HCT116 (cell line): ENCODE measurements at regions not wholly inside any gene's neighbourhood (a gene's known extent, or its start where the extent isn't known, plus 50 kb on each side); places are given as distances from the start of the nearest gene placed in this dataset.

ENCODE experiments used
- ATAC-seq: fragments of 200-7000 bp; cut with Tn5 transposase; 2 replicates; pipeline ENCODE4 v1.9.1; 2020; ENCODE audit warnings: mild to moderate bottlenecking, moderate library complexity
- BruUV-seq: library from RNA; stranded (reverse); fragments of 400-500 nt; replicated peaks from 2 replicates; lab custom pipeline; 2021; lab: Mats Ljungman, UMichigan
- CTCF ChIA-PET: fragments of 300-600 bp; sonication (Branson Sonifier 250); formaldehyde crosslinking; loops from one replicate; lab custom pipeline; 2021; ENCODE audit warnings: antibody characterized with exemption; lab: Charles Lee
- POLR2A ChIA-PET: fragments of 300-600, 350-600 bp; sonication (Branson Sonifier 250); formaldehyde crosslinking; loops from one replicate; lab custom pipeline; 2021; ENCODE audit warnings: antibody characterized with exemption; lab: Charles Lee
- RAD21 ChIA-PET, 2 experiments: fragments of 300-600 bp; sonication (Branson Sonifier 250); formaldehyde crosslinking; loops; one replicate each; lab custom pipeline; 2023; ENCODE audit warnings: low total read pairs in 2 of 2; ENCODE audit not compliant: uncharacterized antibody in 2 of 2, unreplicated experiment in 2 of 2, low non-redundant PET in 1 of 2; lab: Charles Lee
- DNase-seq: peaks from one replicate; pipeline ENCODE4 v3.0.0-alpha.2; 2010; ENCODE audit warnings: low read depth, low spot score
- H2AFZ ChIP-seq: fragments of 200-600 bp; shearing (Covaris generic), sonication (generic); 2 replicates; pipeline ENCODE4 v1.6.1; 2017; ENCODE audit warnings: low read depth, mixed run types, mixed read lengths, antibody characterized with exemption, low read length; ENCODE audit not compliant: poor library complexity, severe bottlenecking
- H3K27ac ChIP-seq: 2 replicates; pipeline ENCODE4 v1.5.1; 2012; ENCODE audit warnings: low read depth, low read length
- H3K27me3 ChIP-seq: fragments of 200-600 bp; sonication (generic); 2 replicates; pipeline ENCODE4 v1.6.1; 2016; ENCODE audit warnings: mixed run types, low read length, mixed read lengths; ENCODE audit not compliant: insufficient read depth
- H3K36me3 ChIP-seq, 2 experiments: fragments of 200-500 bp in 1 of 2; fragments of 200-600 bp in 1 of 2; sonication (Bioruptor generic) in 1 of 2; sonication (generic) in 1 of 2; 2 replicates each; pipeline versions ENCODE4 v1.5.1 to v1.6.1; 2014 to 2016; ENCODE audit warnings: low read length in 2 of 2, inconsistent platforms in 1 of 2, mixed read lengths in 1 of 2, mixed run types in 1 of 2; ENCODE audit not compliant: insufficient read depth in 2 of 2, control insufficient read depth in 1 of 2
- H3K4me1 ChIP-seq, 2 experiments: fragments of 200-600 bp in 1 of 2; sonication (generic) in 1 of 2; 2 replicates each; pipeline versions ENCODE4 v1.5.1 to v1.6.1; 2012 to 2017; ENCODE audit warnings: low read length in 2 of 2, inconsistent platforms in 1 of 2, mild to moderate bottlenecking in 1 of 2, mixed read lengths in 1 of 2, mixed run types in 1 of 2, moderate library complexity in 1 of 2; ENCODE audit not compliant: insufficient read depth in 2 of 2, control insufficient read depth in 1 of 2
- H3K4me2 ChIP-seq: fragments of 200-600 bp; sonication (generic); 2 replicates; pipeline ENCODE4 v1.6.1; 2017; ENCODE audit warnings: mixed run types, low read length, mixed read lengths
- H3K4me3 ChIP-seq, 2 experiments: fragments of 200-600 bp in 1 of 2; sonication (generic) in 1 of 2; replicated peaks in 1 of 2; 2 replicates each; pipeline ENCODE4 v1.5.1; 2011 to 2016; ENCODE audit warnings: low read length in 2 of 2, control low read depth in 1 of 2, low read depth in 1 of 2, mild to moderate bottlenecking in 1 of 2, mixed read lengths in 1 of 2, mixed run types in 1 of 2
- H3K79me2 ChIP-seq: fragments of 200-600 bp; sonication (generic); 2 replicates; pipeline ENCODE4 v1.6.1; 2017; ENCODE audit warnings: mild to moderate bottlenecking, mixed run types, low read length, moderate library complexity, mixed read lengths; ENCODE audit not compliant: insufficient read depth
- H3K9ac ChIP-seq: fragments of 200-600 bp; sonication (generic); 2 replicates; pipeline ENCODE4 v1.6.1; 2016; ENCODE audit warnings: low read length, mixed read lengths
- H3K9me2 ChIP-seq: fragments of 200-600 bp; sonication (generic), shearing (Covaris generic); 2 replicates; pipeline ENCODE4 v1.6.1; 2017; ENCODE audit warnings: mixed run types, mild to moderate bottlenecking, moderate library complexity; ENCODE audit not compliant: insufficient read depth
- H3K9me3 ChIP-seq, 2 experiments: fragments of 200-500 bp in 1 of 2; fragments of 200-600 bp in 1 of 2; sonication (Bioruptor generic) in 1 of 2; sonication (generic) in 1 of 2; 2 replicates each; pipeline ENCODE4 v1.6.1; 2014 to 2017; ENCODE audit warnings: low read length in 2 of 2, mixed read lengths in 2 of 2, inconsistent platforms in 1 of 2, low read depth in 1 of 2, mild to moderate bottlenecking in 1 of 2, mixed run types in 1 of 2, moderate library complexity in 1 of 2; ENCODE audit not compliant: control insufficient read depth in 1 of 2, insufficient read depth in 1 of 2
- H4K20me1 ChIP-seq: fragments of 200-600 bp; sonication (generic), shearing (Covaris generic); 2 replicates; pipeline ENCODE4 v1.6.1; 2017; ENCODE audit warnings: mixed run types, mild to moderate bottlenecking, moderate library complexity; ENCODE audit not compliant: insufficient read depth
- CBX3 ChIP-seq: IDR thresholded peaks from 2 replicates; pipeline ENCODE4 v1.6.1; 2012; ENCODE audit warnings: low read depth
- CTCF ChIP-seq, 3 experiments: fragments of 200-600 bp in 1 of 3; sonication (generic) in 1 of 3; IDR thresholded peaks in 2 of 3; conservative IDR thresholded peaks in 1 of 3; 2 replicates each; pipeline ENCODE4 v1.5.1; 2012 to 2017; ENCODE audit warnings: low read depth in 2 of 3, low read length in 2 of 3, antibody characterized with exemption in 1 of 3, borderline replicate concordance in 1 of 3, control low read depth in 1 of 3, mild to moderate bottlenecking in 1 of 3, mixed read lengths in 1 of 3, mixed run types in 1 of 3, moderate library complexity in 1 of 3; ENCODE audit not compliant: insufficient read depth in 1 of 3
- EGR1 ChIP-seq: IDR thresholded peaks from 2 replicates; pipeline ENCODE4 v1.6.1; 2012; ENCODE audit warnings: low read depth
- EZH2 ChIP-seq: fragments of 200-600 bp; sonication (generic); IDR thresholded peaks from 2 replicates; pipeline ENCODE4 v1.6.1; 2017; ENCODE audit warnings: antibody characterized with exemption, mixed run types
- EZH2phosphoT487 ChIP-seq: fragments of 200-600 bp; IDR thresholded peaks from 2 replicates; pipeline ENCODE4 v1.6.1; 2018; ENCODE audit warnings: antibody characterized with exemption, borderline replicate concordance
- JUND ChIP-seq: IDR thresholded peaks from 2 replicates; pipeline ENCODE4 v1.6.1; 2012
- POLR2A ChIP-seq: IDR thresholded peaks from 2 replicates; pipeline ENCODE4 v1.7.0; 2011; ENCODE audit warnings: borderline replicate concordance; ENCODE audit not compliant: insufficient read depth, insufficient read length; ENCODE audit errors: extremely low read depth
- POLR2AphosphoS5 ChIP-seq: IDR thresholded peaks from 2 replicates; pipeline ENCODE4 v1.6.1; 2011; ENCODE audit warnings: mild to moderate bottlenecking, low read depth, low read length, moderate library complexity
- RAD21 ChIP-seq: IDR thresholded peaks from 2 replicates; pipeline ENCODE4 v1.6.1; 2012; ENCODE audit warnings: low read depth, mild to moderate bottlenecking
- REST ChIP-seq: IDR thresholded peaks from 2 replicates; pipeline ENCODE4 v1.6.1; 2012; ENCODE audit warnings: low read depth
- SIN3A ChIP-seq: IDR thresholded peaks from 2 replicates; pipeline ENCODE4 v1.6.1; 2012; ENCODE audit warnings: low read depth
- SP1 ChIP-seq: IDR thresholded peaks from 2 replicates; pipeline ENCODE4 v1.6.1; 2012; ENCODE audit warnings: low read depth
- SRF ChIP-seq: IDR thresholded peaks from 2 replicates; pipeline ENCODE4 v1.6.1; 2012; ENCODE audit warnings: low read depth
- YY1 ChIP-seq: IDR thresholded peaks from 2 replicates; pipeline ENCODE4 v1.6.1; 2011; ENCODE audit warnings: low read length, low read depth, moderate library complexity, mild to moderate bottlenecking; ENCODE audit not compliant: insufficient replicate concordance; ENCODE audit errors: extremely low read depth
- ZFX ChIP-seq: fragments of 450-650 bp; IDR thresholded peaks from 2 replicates; pipeline ENCODE4 v1.6.1; 2017
- intact Hi-C: fragments of 100-400 bp; cut with micrococcal nuclease; formaldehyde crosslinking; loops from 2 replicates; pipeline ENCODE4 v1.10.0; 2022
- TF ChIP-seq, protein P1 (sequence below): IDR thresholded peaks from 2 replicates; pipeline ENCODE4 v1.6.1; 2012

- BruUV-seq = no TSS peak
- Histone ChIP-seq H3K9ac (no peak overlapping the region), H4K20me1 (no peaks in the 10 kb centered on the region), H3K79me2 (no peaks in the 10 kb centered on the region), H3K27me3 (no peaks in the 10 kb centered on the region), H3K4me2 (no peak overlapping the region), H3K27ac (no peak overlapping the region), H3K9me2 (no peaks in the 10 kb centered on the region), H3K9me3 (no peaks in the 10 kb centered on the region), H2AFZ (no peak overlapping the region), H3K4me3 (no peak overlapping the region), H3K4me1 (peaks cover 16 to 21% of the 10 kb centered on the region in 2 experiments), H3K36me3 (no peaks in the 10 kb centered on the region)
- TF ChIP-seq EGR1 (no peak), YY1 (no peak), RAD21 (no peak), ZFX (no peak)
- TF ChIP-seq, protein P1, sequence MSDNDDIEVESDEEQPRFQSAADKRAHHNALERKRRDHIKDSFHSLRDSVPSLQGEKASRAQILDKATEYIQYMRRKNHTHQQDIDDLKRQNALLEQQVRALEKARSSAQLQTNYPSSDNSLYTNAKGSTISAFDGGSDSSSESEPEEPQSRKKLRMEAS = no peak
- ATAC-seq (no peak), DNase-seq (no peak)
- RAD21 ChIA-PET = no interaction called here
- POLR2A ChIA-PET = interaction anchor here (0.6 kb wide), 1 partner anchor 824 kb away, joined by 7 read pairs; no protein-coding TSS in a partner anchor
- intact Hi-C loops = no loop called here
- CTCF ChIA-PET = interaction anchor here (1.2 kb wide), 1 partner anchor 13 kb away, joined by 5 read pairs; no protein-coding TSS in a partner anchor
Observed at GRCh38 chr6:16949716-16950115, 152.1 kb upstream of the STMND1 start.

DNA sequence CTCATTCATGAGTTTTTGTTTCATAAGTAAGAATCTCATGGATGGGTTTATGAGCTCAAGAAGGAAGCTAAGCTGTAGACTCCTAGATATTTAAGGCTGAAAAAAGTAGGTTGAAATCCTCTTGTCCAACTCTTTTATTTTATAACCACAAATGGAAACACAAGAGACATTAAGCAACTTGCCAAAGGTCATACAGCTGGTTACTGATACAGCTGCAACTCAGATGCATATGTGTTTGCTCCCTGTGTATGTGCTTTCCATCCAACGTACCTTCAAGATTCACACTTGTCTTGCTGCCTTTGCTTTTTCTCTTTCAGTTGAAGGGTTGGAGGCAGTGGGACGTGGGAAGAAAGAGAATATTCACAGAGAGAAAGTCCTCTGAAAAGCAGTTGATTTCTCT, 153.5 kb upstream of the STMND1 start:
- POLR2A ChIA-PET = no interaction called here
- no peak overlapping the region for H3K4me3 ChIP-seq
- no peaks in the 10 kb centered on the region for H3K36me3 ChIP-seq
- intact Hi-C loops = no loop called here
- peaks cover 16 to 21% of the 10 kb centered on the region in 2 experiments for H3K4me1 ChIP-seq
- no TSS peak for BruUV-seq
- no peak overlapping the region for H3K9ac ChIP-seq
- CTCF ChIA-PET = interaction anchor here (1.1 kb wide), 3 partner anchors 11 to 235 kb away, joined by 3 to 4 read pairs (median 3); no protein-coding TSS in a partner anchor
- no peak overlapping the region for H3K27ac ChIP-seq
- ATAC-seq = no peak
- no peak overlapping the region for H2AFZ ChIP-seq
- RAD21 ChIA-PET = interaction anchor here in 1 of 2 experiments (0.7 kb wide), 1 partner anchor 16 kb away, joined by 4 read pairs; no protein-coding TSS in a partner anchor
- no peaks in the 10 kb centered on the region for H3K9me3 ChIP-seq
- no peaks in the 10 kb centered on the region for H4K20me1 ChIP-seq
- no peaks in the 10 kb centered on the region for H3K27me3 ChIP-seq
- no peaks in the 10 kb centered on the region for H3K9me2 ChIP-seq
- H3K4me2 ChIP-seq = no peak overlapping the region
- H3K79me2 ChIP-seq = no peaks in the 10 kb centered on the region
- TF ChIP-seq SP1 (no peak), SIN3A (no peak), SRF (no peak), CTCF (IDR thresholded peaks at IDR 0.05 in 2 of 3, conservative IDR thresholded peaks at IDR 0.05 in 1 of 3; ENCODE audit: borderline replicate concordance in 1 of 3, insufficient read depth in 1 of 3, low read depth in 2 of 3, low read length in 2 of 3) (no peak), REST (no peak), POLR2A (no peak), EZH2phosphoT487 (no peak), POLR2AphosphoS5 (no peak), JUND (no peak), EZH2 (no peak), CBX3 (no peak)
- TF ChIP-seq, all 23 proteins: peak for 0
- DNase-seq = no peak
